Gastroesophageal sphincter (tissue), 3 donors: ENCODE measurements at regions not wholly inside any gene's neighbourhood (a gene's known extent, or its start where the extent isn't known, plus 50 kb on each side); places are given as distances from the start of the nearest gene placed in this dataset.

Experiments used
- EP300 ChIP-seq: sonication (generic); formaldehyde crosslinking; IDR thresholded peaks from one replicate; pipeline ENCODE4 v1.6.1; 2017; ENCODE audit warnings: antibody characterized with exemption, mild to moderate bottlenecking
- POLR2A ChIP-seq, 2 donors: fragments of 450-650 bp; IDR thresholded peaks; one replicate each; pipeline ENCODE4 v1.6.1; 2017; ENCODE audit warnings: antibody characterized with exemption in 2 of 2, mild to moderate bottlenecking in 2 of 2, moderate library complexity in 1 of 2
- POLR2AphosphoS5 ChIP-seq: sonication (generic); formaldehyde crosslinking; IDR thresholded peaks from one replicate; pipeline ENCODE4 v1.6.1; 2017; ENCODE audit warnings: antibody characterized with exemption
- TF ChIP-seq, protein P1 (sequence below), 4 experiments: fragments of 200-600 bp in 2 of 4; fragments of 450-650 bp in 2 of 4; sonication (generic) in 1 of 4; IDR thresholded peaks; one replicate each; pipeline ENCODE4 v1.5.1; 2017 to 2019; ENCODE audit warnings: antibody characterized with exemption in 4 of 4, mild to moderate bottlenecking in 2 of 4, moderate library complexity in 2 of 4

DNA sequence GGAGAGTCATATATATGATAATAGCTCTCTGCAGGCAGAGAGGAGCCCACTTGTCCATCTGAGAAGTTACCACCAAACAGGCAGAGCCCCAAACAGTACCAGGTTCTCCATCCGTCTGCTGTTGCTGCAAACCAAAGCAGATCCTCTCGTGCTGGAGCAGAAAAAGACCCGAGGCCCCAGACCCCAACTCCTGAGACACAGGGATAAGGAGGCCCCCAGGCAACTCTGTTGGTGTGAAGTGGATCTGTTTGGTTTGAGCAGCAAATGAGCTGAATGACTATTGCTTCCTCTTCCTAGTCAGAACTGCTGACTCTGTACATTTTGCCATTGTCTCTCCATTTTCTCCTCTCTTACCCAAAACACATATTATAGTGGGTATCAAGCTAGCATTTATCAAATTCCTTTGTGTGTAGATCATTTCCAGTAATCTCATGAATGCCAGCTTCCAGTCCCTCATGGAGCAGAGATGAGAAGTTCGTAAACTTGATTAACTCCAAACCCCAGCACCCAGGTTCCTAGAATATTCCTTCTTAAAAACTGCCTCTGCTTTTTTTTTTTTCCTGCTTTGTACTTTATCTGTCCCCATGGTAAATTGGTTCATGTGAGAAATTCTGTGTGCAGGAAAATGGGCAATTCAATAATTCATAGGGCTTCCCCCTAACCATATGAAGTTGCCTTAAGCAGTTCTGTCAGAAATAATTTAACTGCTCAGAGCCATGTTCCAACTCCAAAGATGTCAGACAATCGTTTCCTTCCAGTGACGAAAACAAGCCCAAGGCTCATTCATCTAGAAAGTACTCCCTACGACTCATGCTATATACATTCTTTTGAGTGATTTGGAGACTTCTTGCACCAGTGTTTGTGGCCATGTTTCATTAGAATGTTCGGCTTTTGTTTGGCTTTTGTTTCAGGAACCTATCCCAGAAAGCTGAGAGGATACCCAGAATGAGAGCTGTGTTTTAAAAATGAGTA lies 98.6 kb upstream of the ATXN3L start:
- TF ChIP-seq, protein P1, sequence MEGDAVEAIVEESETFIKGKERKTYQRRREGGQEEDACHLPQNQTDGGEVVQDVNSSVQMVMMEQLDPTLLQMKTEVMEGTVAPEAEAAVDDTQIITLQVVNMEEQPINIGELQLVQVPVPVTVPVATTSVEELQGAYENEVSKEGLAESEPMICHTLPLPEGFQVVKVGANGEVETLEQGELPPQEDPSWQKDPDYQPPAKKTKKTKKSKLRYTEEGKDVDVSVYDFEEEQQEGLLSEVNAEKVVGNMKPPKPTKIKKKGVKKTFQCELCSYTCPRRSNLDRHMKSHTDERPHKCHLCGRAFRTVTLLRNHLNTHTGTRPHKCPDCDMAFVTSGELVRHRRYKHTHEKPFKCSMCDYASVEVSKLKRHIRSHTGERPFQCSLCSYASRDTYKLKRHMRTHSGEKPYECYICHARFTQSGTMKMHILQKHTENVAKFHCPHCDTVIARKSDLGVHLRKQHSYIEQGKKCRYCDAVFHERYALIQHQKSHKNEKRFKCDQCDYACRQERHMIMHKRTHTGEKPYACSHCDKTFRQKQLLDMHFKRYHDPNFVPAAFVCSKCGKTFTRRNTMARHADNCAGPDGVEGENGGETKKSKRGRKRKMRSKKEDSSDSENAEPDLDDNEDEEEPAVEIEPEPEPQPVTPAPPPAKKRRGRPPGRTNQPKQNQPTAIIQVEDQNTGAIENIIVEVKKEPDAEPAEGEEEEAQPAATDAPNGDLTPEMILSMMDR (IDR thresholded peaks at IDR 0.05), result no peak
- no peak for TF ChIP-seq POLR2A (IDR thresholded peaks at IDR 0.05)
- no peak for TF ChIP-seq POLR2AphosphoS5
- TF ChIP-seq EP300, result no peak
